Activated naive CD4-positive, alpha-beta T cell treated with anti-CD3 and anti-CD28 coated beads, Interleukin-2, amount 50 U/mL, for 16 hours (primary cell): ENCODE measurements at regions not wholly inside any gene's neighbourhood (a gene's known extent, or its start where the extent isn't known, plus 50 kb on each side); places are given as distances from the start of the nearest gene placed in this dataset.

ENCODE experiments used
- DNase-seq: peaks from one replicate; pipeline ENCODE4 v3.0.0-alpha.2; 2020

- no peak for DNase-seq
Observed at GRCh38 chr2:129881786-129882396, 97.6 kb upstream of the RAB6C start.

GRCh38 chr2:129882476-129882875 lies 97.0 kb upstream of the RAB6C start:
- DNase-seq, result no peak

GRCh38 chr2:129883121-129883520 lies 96.3 kb upstream of the RAB6C start:
- no peak for DNase-seq

GRCh38 chr2:129884221-129884786 lies 95.2 kb upstream of the RAB6C start:
- no peak for DNase-seq

GRCh38 chr2:129885735-129886134 lies 93.7 kb upstream of the RAB6C start:
- DNase-seq, result no peak

GRCh38 chr2:129887688-129888266 lies 91.7 kb upstream of the RAB6C start:
- DNase-seq, result no peak

- DNase-seq, result no peak
Observed at GRCh38 chr2:129888461-129888860, 91.0 kb upstream of the RAB6C start.

GRCh38 chr2:129888896-129889295 lies 90.6 kb upstream of the RAB6C start:
- no peak for DNase-seq

- no peak for DNase-seq
Observed at GRCh38 chr2:129891341-129892320, 87.8 kb upstream of the RAB6C start.

- DNase-seq, result no peak
Observed at GRCh38 chr2:129892360-129892759, 87.1 kb upstream of the RAB6C start.

- no peak for DNase-seq
Observed at GRCh38 chr2:129892773-129893172, 86.7 kb upstream of the RAB6C start.

- DNase-seq, result no peak
Observed at GRCh38 chr2:129893244-129893643, 86.2 kb upstream of the RAB6C start.

- DNase-seq, result no peak
Observed at GRCh38 chr2:129894616-129895015, 84.8 kb upstream of the RAB6C start.

GRCh38 chr2:129895061-129895460 lies 84.4 kb upstream of the RAB6C start:
- no peak for DNase-seq

- no peak for DNase-seq
Observed at GRCh38 chr2:129895526-129896082, 83.9 kb upstream of the RAB6C start.

- DNase-seq, result no peak
Observed at GRCh38 chr2:129896226-129897100, 83.0 kb upstream of the RAB6C start.

- no peak for DNase-seq
Observed at GRCh38 chr2:129901754-129902415, 77.6 kb upstream of the RAB6C start.

- no peak for DNase-seq
Observed at GRCh38 chr2:129902731-129903585, 76.5 kb upstream of the RAB6C start.

- no peak for DNase-seq
Observed at GRCh38 chr2:129903586-129904425, 75.7 kb upstream of the RAB6C start.
